ENCODE measurements at regions not wholly inside any gene's neighbourhood (a gene's known extent, or its start where the extent isn't known, plus 50 kb on each side); places are given as distances from the start of the nearest gene placed in this dataset.

DNA sequence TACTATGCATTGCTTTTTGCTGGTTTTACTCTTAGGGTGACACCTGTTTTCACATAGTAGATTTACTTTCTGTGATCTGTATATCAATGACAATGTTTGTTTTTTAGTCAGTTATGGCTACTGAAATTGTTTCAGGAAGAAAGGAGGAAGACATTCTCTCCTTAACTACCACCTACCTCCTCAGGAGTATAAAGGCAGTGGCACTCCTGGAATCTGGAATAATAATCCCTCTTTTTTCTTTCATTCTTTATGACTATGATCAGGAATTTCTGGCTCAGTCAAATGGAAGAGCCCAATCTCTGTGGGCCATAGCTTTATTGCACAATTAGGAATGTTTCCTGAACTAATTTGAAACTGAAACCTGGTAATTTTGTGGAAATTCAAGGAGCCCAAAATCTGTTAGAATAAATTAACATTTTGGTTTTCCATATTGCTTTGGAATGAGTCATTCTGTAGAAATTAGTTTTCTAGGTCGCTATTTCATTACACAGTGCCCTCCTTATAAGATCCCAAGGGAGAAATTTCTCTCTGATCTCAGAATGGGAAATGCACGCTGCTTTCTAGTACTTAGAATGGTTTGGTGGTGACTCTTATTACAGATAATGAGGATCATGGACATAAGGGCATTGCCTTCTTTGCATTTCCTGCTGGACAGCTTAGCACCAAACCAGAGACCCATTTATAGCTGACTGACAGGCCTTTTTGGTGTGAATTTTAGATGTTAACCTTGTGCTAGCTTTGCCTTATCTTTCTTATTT, 95.3 kb upstream of the VLDLR start:
- TF ChIP-seq, protein P1, sequence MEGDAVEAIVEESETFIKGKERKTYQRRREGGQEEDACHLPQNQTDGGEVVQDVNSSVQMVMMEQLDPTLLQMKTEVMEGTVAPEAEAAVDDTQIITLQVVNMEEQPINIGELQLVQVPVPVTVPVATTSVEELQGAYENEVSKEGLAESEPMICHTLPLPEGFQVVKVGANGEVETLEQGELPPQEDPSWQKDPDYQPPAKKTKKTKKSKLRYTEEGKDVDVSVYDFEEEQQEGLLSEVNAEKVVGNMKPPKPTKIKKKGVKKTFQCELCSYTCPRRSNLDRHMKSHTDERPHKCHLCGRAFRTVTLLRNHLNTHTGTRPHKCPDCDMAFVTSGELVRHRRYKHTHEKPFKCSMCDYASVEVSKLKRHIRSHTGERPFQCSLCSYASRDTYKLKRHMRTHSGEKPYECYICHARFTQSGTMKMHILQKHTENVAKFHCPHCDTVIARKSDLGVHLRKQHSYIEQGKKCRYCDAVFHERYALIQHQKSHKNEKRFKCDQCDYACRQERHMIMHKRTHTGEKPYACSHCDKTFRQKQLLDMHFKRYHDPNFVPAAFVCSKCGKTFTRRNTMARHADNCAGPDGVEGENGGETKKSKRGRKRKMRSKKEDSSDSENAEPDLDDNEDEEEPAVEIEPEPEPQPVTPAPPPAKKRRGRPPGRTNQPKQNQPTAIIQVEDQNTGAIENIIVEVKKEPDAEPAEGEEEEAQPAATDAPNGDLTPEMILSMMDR (IDR thresholded peaks at IDR 0.05; ENCODE audit: low read depth, low read length), result no peak
- TF ChIP-seq EZH2phosphoT487 (IDR thresholded peaks at IDR 0.05; ENCODE audit: low read depth), result no peak

All from OCI-LY3 (cell line).